Upper lobe of left lung (tissue), 6 donors: ENCODE measurements at regions not wholly inside any gene's neighbourhood (a gene's known extent, or its start where the extent isn't known, plus 50 kb on each side); places are given as distances from the start of the nearest gene placed in this dataset.

Source experiments
- ATAC-seq, 2 donors: fragments of 200-7000 bp; cut with Tn5 transposase; one replicate each; pipeline ENCODE4 v1.9.1; 2022; ENCODE audit warnings: mild to moderate bottlenecking in 2 of 2, moderate library complexity in 2 of 2; ENCODE audit not compliant: low FRiP score in 2 of 2
- DNase-seq, 2 donors: peaks; one replicate each; pipeline ENCODE4 v3.0.0-alpha.2; 2019 to 2020
- H3K27ac ChIP-seq, 4 donors: fragments of 200-600 bp; sonication (generic); one replicate each; pipeline ENCODE4 v1.5.1; 2016 to 2019
- H3K27me3 ChIP-seq, 4 donors: fragments of 200-600 bp; sonication (generic); one replicate each; pipeline ENCODE4 v1.5.1; 2017 to 2019
- H3K36me3 ChIP-seq, 4 donors: fragments of 200-600 bp; sonication (generic); one replicate each; pipeline ENCODE4 v1.5.1; 2016 to 2019
- H3K4me1 ChIP-seq, 4 donors: fragments of 200-600 bp; sonication (generic); one replicate each; pipeline ENCODE4 v1.5.1; 2018 to 2019
- H3K4me3 ChIP-seq, 4 donors: fragments of 200-600 bp; sonication (generic); one replicate each; pipeline ENCODE4 v1.5.1; 2017 to 2019; ENCODE audit warnings: mild to moderate bottlenecking in 2 of 4, moderate library complexity in 1 of 4
- H3K9me3 ChIP-seq, 4 donors: fragments of 200-600 bp; sonication (generic); one replicate each; pipeline ENCODE4 v1.5.1; 2018 to 2019
- CTCF ChIP-seq, 6 experiments: fragments of 450-650 bp in 4 of 6; fragments of 200-600 bp in 2 of 6; sonication (generic) in 2 of 6; IDR thresholded peaks; one replicate each; pipeline ENCODE4 v1.5.1; 2016 to 2019; ENCODE audit warnings: antibody characterized with exemption in 6 of 6
- EP300 ChIP-seq, 4 donors: sonication (generic); formaldehyde crosslinking; IDR thresholded peaks; one replicate each; pipeline ENCODE4 v1.5.1; 2017; ENCODE audit warnings: antibody characterized with exemption in 4 of 4, control low read depth in 2 of 4
- POLR2A ChIP-seq, 4 donors: fragments of 450-650 bp; IDR thresholded peaks; one replicate each; pipeline ENCODE4 v1.5.1; 2016 to 2017; ENCODE audit warnings: antibody characterized with exemption in 4 of 4, mild to moderate bottlenecking in 2 of 4
- POLR2AphosphoS5 ChIP-seq, 2 donors: sonication (generic); formaldehyde crosslinking; IDR thresholded peaks; one replicate each; pipeline ENCODE4 v1.5.1; 2017; ENCODE audit warnings: antibody characterized with exemption in 2 of 2
- WGBS, 2 donors: methylation state at CpG; one replicate each; pipeline ENCODE4 v1.1.5; 2017 to 2018; 5-methylcytosine and 5-hydroxymethylcytosine counted together
- donor health status: DM: no; HTN: no; CAD: no; lungs with moderate emphysema.
- donor health status: DM: no; HTN: yes; CAD: no; lungs with severe emphysema.

GRCh38 chr4:3615386-3616286 lies 83.4 kb upstream of the LRPAP1 start:
- no peak for TF ChIP-seq POLR2A (IDR thresholded peaks at IDR 0.05)
- no peak for TF ChIP-seq CTCF (IDR thresholded peaks at IDR 0.05)
- no peak for TF ChIP-seq EP300 (IDR thresholded peaks at IDR 0.05)
- TF ChIP-seq POLR2AphosphoS5 (IDR thresholded peaks at IDR 0.05): no peak
- H3K9me3 ChIP-seq: no peaks in the 10 kb centered on the region
- H3K4me3 ChIP-seq: no peak overlapping the region
- no peak overlapping the region for H3K27ac ChIP-seq
- H3K36me3 ChIP-seq: no peaks in the 10 kb centered on the region
- ATAC-seq: no peak
- peak in 1 of 2 donors; percentile 60 for DNase-seq
- no peaks in the 10 kb centered on the region for H3K27me3 ChIP-seq
- WGBS, 2 donors: 73 to 80% methylated on average over 39 to 40 of the region's 40 CpGs
- no peaks in the 10 kb centered on the region for H3K4me1 ChIP-seq

GRCh38 chr4:3614731-3614980 lies 82.4 kb upstream of the LRPAP1 start:
- WGBS, 2 donors: 81 to 86% methylated on average over 7 to 8 of the region's 8 CpGs
- H3K27me3 ChIP-seq: no peaks in the 10 kb centered on the region
- H3K4me3 ChIP-seq: no peak overlapping the region
- no peak overlapping the region for H3K27ac ChIP-seq
- DNase-seq (no peak), ATAC-seq (peak in 1 of 2 donors; percentile 28)
- no peaks in the 10 kb centered on the region for H3K36me3 ChIP-seq
- H3K4me1 ChIP-seq: no peaks in the 10 kb centered on the region
- H3K9me3 ChIP-seq: no peaks in the 10 kb centered on the region
- TF ChIP-seq POLR2AphosphoS5 (IDR thresholded peaks at IDR 0.05) (no peak), POLR2A (IDR thresholded peaks at IDR 0.05) (no peak), EP300 (IDR thresholded peaks at IDR 0.05) (no peak), CTCF (IDR thresholded peaks at IDR 0.05) (no peak)

GRCh38 chr4:3613967-3614730 lies 81.9 kb upstream of the LRPAP1 start:
- Histone ChIP-seq H3K9me3 (no peaks in the 10 kb centered on the region), H3K36me3 (no peaks in the 10 kb centered on the region), H3K27me3 (no peaks in the 10 kb centered on the region), H3K27ac (no peak overlapping the region), H3K4me1 (no peaks in the 10 kb centered on the region), H3K4me3 (no peak overlapping the region)
- ATAC-seq (peak in 1 of 2 donors; percentile 39), DNase-seq (peak in 1 of 2 donors; percentile 72)
- 46 to 62% methylated on average over 8 to 25 of the region's 25 CpGs for WGBS, 2 donors
- TF ChIP-seq POLR2AphosphoS5 (IDR thresholded peaks at IDR 0.05): no peak

- no peak for ATAC-seq
- TF ChIP-seq CTCF (IDR thresholded peaks at IDR 0.05): no peak
- TF ChIP-seq POLR2AphosphoS5 (IDR thresholded peaks at IDR 0.05): no peak
- no peak for TF ChIP-seq EP300 (IDR thresholded peaks at IDR 0.05)
- no peak for TF ChIP-seq POLR2A (IDR thresholded peaks at IDR 0.05)
- Histone ChIP-seq H3K9me3 (no peaks in the 10 kb centered on the region), H3K36me3 (no peaks in the 10 kb centered on the region), H3K4me3 (no peak overlapping the region), H3K4me1 (no peaks in the 10 kb centered on the region), H3K27ac (no peak overlapping the region), H3K27me3 (no peaks in the 10 kb centered on the region)
- 100% methylated on average over 1 of the region's 1 CpG for WGBS, 2 donors
- no peak for DNase-seq
These were observed 80.7 kb upstream of the LRPAP1 start for GRCh38 chr4:3612934-3613333.

- ATAC-seq (no peak), DNase-seq (no peak)
- Histone ChIP-seq H3K36me3 (no peaks in the 10 kb centered on the region), H3K4me1 (no peaks in the 10 kb centered on the region), H3K27me3 (no peaks in the 10 kb centered on the region), H3K4me3 (no peak overlapping the region), H3K27ac (no peak overlapping the region), H3K9me3 (no peaks in the 10 kb centered on the region)
- TF ChIP-seq POLR2AphosphoS5 (IDR thresholded peaks at IDR 0.05) (no peak), POLR2A (IDR thresholded peaks at IDR 0.05) (no peak), CTCF (IDR thresholded peaks at IDR 0.05) (no peak), EP300 (IDR thresholded peaks at IDR 0.05) (no peak)
- 58 to 100% methylated on average over 3 to 4 of the region's 4 CpGs for WGBS, 2 donors
These were observed 80.1 kb upstream of the LRPAP1 start for GRCh38 chr4:3612281-3612680.
